Vagina (tissue), 2 donors: ENCODE measurements at regions not wholly inside any gene's neighbourhood (a gene's known extent, or its start where the extent isn't known, plus 50 kb on each side); places are given as distances from the start of the nearest gene placed in this dataset.
"Not testable (repeated sequence)": the region's sequence is repeated elsewhere in the genome, so short reads cannot be mapped to it uniquely, and the experiment has no call there.

Experiments
- DNase-seq, 2 donors: peaks; one replicate each; pipeline ENCODE4 v3.0.0-alpha.2; 2017; ENCODE audit errors: extremely low spot score in 2 of 2
- H3K27ac ChIP-seq: fragments of 200-600 bp; sonication (generic); one replicate; pipeline ENCODE4 v1.5.1; 2019
- H3K27me3 ChIP-seq: fragments of 200-600 bp; sonication (generic); one replicate; pipeline ENCODE4 v1.5.1; 2019
- H3K36me3 ChIP-seq, 2 donors: fragments of 200-600 bp; sonication (generic); one replicate each; pipeline ENCODE4 v1.5.1; 2017 to 2019
- H3K4me1 ChIP-seq: fragments of 200-600 bp; sonication (generic); one replicate; pipeline ENCODE4 v1.5.1; 2019
- H3K4me3 ChIP-seq, 2 donors: fragments of 200-600 bp; sonication (generic); 1 replicate in 1 of 2; 2 replicates in 1 of 2; pipeline ENCODE4 v1.5.1; 2016 to 2019
- H3K9me3 ChIP-seq: fragments of 200-600 bp; sonication (generic); one replicate; pipeline ENCODE4 v1.5.1; 2019
- CTCF ChIP-seq, 3 experiments: fragments of 450-650 bp in 2 of 3; fragments of 200-600 bp in 1 of 3; sonication (generic) in 1 of 3; IDR thresholded peaks; one replicate each; pipeline ENCODE4 v1.5.1; 2017 to 2019; ENCODE audit warnings: antibody characterized with exemption in 3 of 3, mild to moderate bottlenecking in 2 of 3, moderate library complexity in 2 of 3
- POLR2A ChIP-seq, 2 donors: fragments of 450-650 bp; IDR thresholded peaks; one replicate each; pipeline ENCODE4 v1.6.1; 2017; ENCODE audit warnings: antibody characterized with exemption in 2 of 2, mild to moderate bottlenecking in 2 of 2, moderate library complexity in 2 of 2
- POLR2AphosphoS5 ChIP-seq, 2 donors: sonication (generic); formaldehyde crosslinking; IDR thresholded peaks; one replicate each; pipeline ENCODE4 v1.9.0; 2017; ENCODE audit warnings: antibody characterized with exemption in 2 of 2, mild to moderate bottlenecking in 2 of 2, low read depth in 1 of 2; ENCODE audit not compliant: insufficient read depth in 1 of 2
- intact Hi-C: fragments of 100-400 bp; cut with DNase I; formaldehyde crosslinking; loops from one replicate; pipeline ENCODE4 v1.15.1; 2023

- intact Hi-C loops: no loop called here
- Histone ChIP-seq H3K27ac (no peak overlapping the region), H3K4me1 (no peaks in the 10 kb centered on the region), H3K4me3 (no peak overlapping the region), H3K27me3 (no peaks in the 10 kb centered on the region), H3K36me3 (no peaks in the 10 kb centered on the region), H3K9me3 (no peaks in the 10 kb centered on the region)
- no peak for TF ChIP-seq POLR2A (IDR thresholded peaks at IDR 0.05)
- TF ChIP-seq CTCF (IDR thresholded peaks at IDR 0.05): no peak
- TF ChIP-seq POLR2AphosphoS5 (IDR thresholded peaks at IDR 0.05; ENCODE audit: insufficient read depth in 1 of 2, low read depth in 1 of 2): no peak
- DNase-seq: no peak
Observed at GRCh38 chr5:112511920-112512319, 92.8 kb upstream of the EPB41L4A start.

- no peak for DNase-seq
- Histone ChIP-seq H3K27me3 (no peaks in the 10 kb centered on the region), H3K36me3 (no peaks in the 10 kb centered on the region), H3K27ac (no peak overlapping the region), H3K9me3 (no peaks in the 10 kb centered on the region), H3K4me1 (no peaks in the 10 kb centered on the region), H3K4me3 (no peak overlapping the region)
- intact Hi-C loops: no loop called here
- TF ChIP-seq CTCF (IDR thresholded peaks at IDR 0.05) (no peak), POLR2A (IDR thresholded peaks at IDR 0.05) (no peak), POLR2AphosphoS5 (IDR thresholded peaks at IDR 0.05; ENCODE audit: insufficient read depth in 1 of 2, low read depth in 1 of 2) (no peak)
Observed at GRCh38 chr5:112512901-112513300, 93.8 kb upstream of the EPB41L4A start.

- Histone ChIP-seq H3K9me3 (no peaks in the 10 kb centered on the region), H3K4me3 (no peak overlapping the region), H3K4me1 (no peaks in the 10 kb centered on the region), H3K27ac (no peak overlapping the region), H3K36me3 (no peaks in the 10 kb centered on the region), H3K27me3 (no peaks in the 10 kb centered on the region)
- TF ChIP-seq CTCF (IDR thresholded peaks at IDR 0.05) (no peak), POLR2A (IDR thresholded peaks at IDR 0.05) (no peak), POLR2AphosphoS5 (IDR thresholded peaks at IDR 0.05; ENCODE audit: insufficient read depth in 1 of 2, low read depth in 1 of 2) (no peak)
- no peak for DNase-seq
- intact Hi-C loops: no loop called here
Observed at GRCh38 chr5:112514111-112514510, 95.0 kb upstream of the EPB41L4A start.

GRCh38 chr5:112520474-112520873 is 101.4 kb upstream of the EPB41L4A start:
- intact Hi-C loops, H3K27me3 ChIP-seq, H3K27ac ChIP-seq, H3K36me3 ChIP-seq, H3K9me3 ChIP-seq, H3K4me3 ChIP-seq, H3K4me1 ChIP-seq, DNase-seq: not testable (repeated sequence)

GRCh38 chr5:112522891-112523673 is 104.0 kb upstream of the EPB41L4A start:
- H3K27ac ChIP-seq, H3K9me3 ChIP-seq, H3K27me3 ChIP-seq, intact Hi-C loops, DNase-seq, H3K36me3 ChIP-seq, H3K4me3 ChIP-seq, H3K4me1 ChIP-seq: not testable (repeated sequence)

GRCh38 chr5:112523674-112524263 is 104.7 kb upstream of the EPB41L4A start:
- H3K4me3 ChIP-seq, DNase-seq, H3K4me1 ChIP-seq, intact Hi-C loops, H3K27ac ChIP-seq, H3K36me3 ChIP-seq, H3K9me3 ChIP-seq, H3K27me3 ChIP-seq: not testable (repeated sequence)
